Heart left ventricle (tissue), 13 donors: ENCODE measurements at regions not wholly inside any gene's neighbourhood (a gene's known extent, or its start where the extent isn't known, plus 50 kb on each side); places are given as distances from the start of the nearest gene placed in this dataset.

Source experiments
- CTCF ChIP-seq, 12 donors: fragments of 200-600 bp; sonication (generic) in 4 of 12; IDR thresholded peaks; one replicate each; pipeline versions ENCODE4 v1.5.0 to v1.8.0; 2018 to 2022; ENCODE audit warnings: antibody characterized with exemption in 12 of 12, mild to moderate bottlenecking in 5 of 12
- POLR2A ChIP-seq, 2 donors: fragments of 450-650 bp; IDR thresholded peaks; one replicate each; pipeline ENCODE4 v1.6.1; 2017; ENCODE audit warnings: antibody characterized with exemption in 2 of 2, mild to moderate bottlenecking in 2 of 2, moderate library complexity in 2 of 2
- donor health status: ischemic (EF 13 %, LVEDD 7.1; RV severe dilation, severe dysfunction).
- donor health status: DM: no; HTN: yes; CAD: no.
- donor health status: DM: no; HTN: no; CAD: no.
- donor health status: ischemic (EF 25% LVEDD 6.9; RV normal size, moderate dysfunction).
- donor health status: ischemic (EF 25% LVEDD 5.7; RV mildly dilated, moderate dysfunction).
- donor health status: ischemic (EF 35%, LVEDD 5.7; RV mildly dilated, moderate dysfunction).
- donor health status: nonischemic (EF 11% LVEDD 7.7; RV severe dilation, severe dysfunction).
- donor health status: DM: yes; HTN: yes; CAD: no.
- donor health status: PGD.
- donor health status: ischemic (EF 29% LVEDD 5.4; RV normal size, mild dysfunction).
- donor health status: nonischemic (EF 23%, LVEDD 6.1; RV moderate dilation, normal function).

GRCh38 chr6:106890447-106890846 lies 84.1 kb downstream of the CD24 start:
- TF ChIP-seq POLR2A (IDR thresholded peaks at IDR 0.05) (no peak), CTCF (IDR thresholded peaks at IDR 0.05) (no peak)
